ENCODE measurements at regions not wholly inside any gene's neighbourhood (a gene's known extent, or its start where the extent isn't known, plus 50 kb on each side); places are given as distances from the start of the nearest gene placed in this dataset.

DNA sequence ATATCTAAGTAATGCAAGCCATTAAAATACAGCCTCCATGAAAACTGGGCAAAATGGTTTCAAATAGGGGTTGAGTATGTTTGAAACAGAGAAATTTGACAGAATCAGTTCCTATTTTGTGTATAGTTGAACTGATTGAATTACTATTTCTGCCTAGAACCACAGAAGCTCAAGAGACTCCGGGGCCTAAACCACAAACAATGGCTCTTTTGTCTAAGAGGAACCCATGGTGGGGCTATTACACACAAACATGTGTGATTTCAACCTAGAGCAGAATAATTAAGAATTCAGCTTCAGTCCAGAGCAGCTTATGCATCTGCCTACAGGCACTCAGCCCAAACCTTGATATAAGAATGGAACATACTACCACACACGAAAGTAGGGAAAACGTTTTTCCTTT is 171.2 kb upstream of the MPDZ start:
- TF ChIP-seq, protein P1, sequence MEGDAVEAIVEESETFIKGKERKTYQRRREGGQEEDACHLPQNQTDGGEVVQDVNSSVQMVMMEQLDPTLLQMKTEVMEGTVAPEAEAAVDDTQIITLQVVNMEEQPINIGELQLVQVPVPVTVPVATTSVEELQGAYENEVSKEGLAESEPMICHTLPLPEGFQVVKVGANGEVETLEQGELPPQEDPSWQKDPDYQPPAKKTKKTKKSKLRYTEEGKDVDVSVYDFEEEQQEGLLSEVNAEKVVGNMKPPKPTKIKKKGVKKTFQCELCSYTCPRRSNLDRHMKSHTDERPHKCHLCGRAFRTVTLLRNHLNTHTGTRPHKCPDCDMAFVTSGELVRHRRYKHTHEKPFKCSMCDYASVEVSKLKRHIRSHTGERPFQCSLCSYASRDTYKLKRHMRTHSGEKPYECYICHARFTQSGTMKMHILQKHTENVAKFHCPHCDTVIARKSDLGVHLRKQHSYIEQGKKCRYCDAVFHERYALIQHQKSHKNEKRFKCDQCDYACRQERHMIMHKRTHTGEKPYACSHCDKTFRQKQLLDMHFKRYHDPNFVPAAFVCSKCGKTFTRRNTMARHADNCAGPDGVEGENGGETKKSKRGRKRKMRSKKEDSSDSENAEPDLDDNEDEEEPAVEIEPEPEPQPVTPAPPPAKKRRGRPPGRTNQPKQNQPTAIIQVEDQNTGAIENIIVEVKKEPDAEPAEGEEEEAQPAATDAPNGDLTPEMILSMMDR (IDR thresholded peaks at IDR 0.05; ENCODE audit: low read depth, low read length, poor library complexity, severe bottlenecking): no peak
- no peak for TF ChIP-seq EZH2phosphoT487 (IDR thresholded peaks at IDR 0.05; ENCODE audit: borderline replicate concordance, low read length)

Data from DOHH2 (cell line).